ENCODE measurements at regions not wholly inside any gene's neighbourhood (a gene's known extent, or its start where the extent isn't known, plus 50 kb on each side); places are given as distances from the start of the nearest gene placed in this dataset.

- TF ChIP-seq EZH2 (IDR thresholded peaks at IDR 0.05), result no peak
- no peak for TF ChIP-seq POLR2AphosphoS5 (IDR thresholded peaks at IDR 0.05; ENCODE audit: borderline replicate concordance, low read depth, low read length)
- TF ChIP-seq FOXP2 (optimal IDR thresholded peaks at IDR 0.05; ENCODE audit: control extremely low read depth, extremely low read length, insufficient read depth), result no peak
These were observed 418.7 kb upstream of the RGS18 start for GRCh38 chr1:191739544-191739943.
